ENCODE measurements at regions not wholly inside any gene's neighbourhood (a gene's known extent, or its start where the extent isn't known, plus 50 kb on each side); places are given as distances from the start of the nearest gene placed in this dataset.
"Not testable (repeated sequence)": the region's sequence is repeated elsewhere in the genome, so short reads cannot be mapped to it uniquely, and the experiment has no call there.

DNA sequence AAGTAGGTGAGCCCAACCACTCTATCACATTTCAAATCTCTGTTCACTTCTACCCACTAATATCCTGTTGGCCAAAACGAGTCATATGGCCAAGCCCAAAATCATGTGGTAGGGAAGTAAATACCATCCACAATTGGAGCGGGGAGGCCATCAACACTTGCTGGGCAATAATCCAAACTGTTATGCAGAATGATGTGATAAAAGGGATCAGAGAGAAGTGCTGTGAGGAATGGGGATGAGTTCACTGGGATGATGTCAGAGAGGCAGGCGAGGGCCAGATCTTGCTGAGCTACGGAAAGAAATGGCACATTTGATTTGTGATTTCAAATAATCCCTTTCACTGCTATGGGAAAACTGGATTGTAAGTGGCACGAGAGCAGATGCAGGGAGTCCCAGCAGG is 188.4 kb downstream of the NPIPA8 start:
- DNase-seq, result not testable (repeated sequence)

- DNase-seq, result not testable (repeated sequence)
Measured at GRCh38 chr16:18146601-18147142, 189.9 kb downstream of the NPIPA8 start.

GRCh38 chr16:18142066-18142465 is 194.5 kb downstream of the NPIPA8 start:
- DNase-seq, result not testable (repeated sequence)

GRCh38 chr16:18136288-18136687 is 200.2 kb downstream of the NPIPA8 start:
- DNase-seq, result not testable (repeated sequence)

DNA sequence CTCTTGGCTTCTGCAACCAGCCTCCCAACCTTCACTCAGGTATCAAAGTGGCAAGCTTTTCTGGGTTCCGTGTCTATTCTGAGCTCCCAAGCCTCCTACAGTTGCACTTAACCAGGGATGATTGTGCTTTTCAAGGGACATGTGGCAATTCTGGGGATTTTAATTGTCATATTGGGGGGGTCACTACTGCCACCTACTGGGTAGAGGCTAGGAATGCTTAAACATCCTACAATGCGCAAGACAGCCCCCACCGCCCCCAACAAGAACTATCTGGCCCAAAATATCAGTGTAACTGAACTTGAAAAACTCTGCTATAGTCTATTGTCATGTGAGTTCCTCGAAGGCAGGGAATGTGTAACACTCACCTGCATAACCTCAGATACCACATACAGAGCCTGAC is 201.5 kb downstream of the NPIPA8 start:
- DNase-seq, result not testable (repeated sequence)

GRCh38 chr16:18131587-18131986 is 204.9 kb downstream of the NPIPA8 start:
- DNase-seq, result not testable (repeated sequence)

DNA sequence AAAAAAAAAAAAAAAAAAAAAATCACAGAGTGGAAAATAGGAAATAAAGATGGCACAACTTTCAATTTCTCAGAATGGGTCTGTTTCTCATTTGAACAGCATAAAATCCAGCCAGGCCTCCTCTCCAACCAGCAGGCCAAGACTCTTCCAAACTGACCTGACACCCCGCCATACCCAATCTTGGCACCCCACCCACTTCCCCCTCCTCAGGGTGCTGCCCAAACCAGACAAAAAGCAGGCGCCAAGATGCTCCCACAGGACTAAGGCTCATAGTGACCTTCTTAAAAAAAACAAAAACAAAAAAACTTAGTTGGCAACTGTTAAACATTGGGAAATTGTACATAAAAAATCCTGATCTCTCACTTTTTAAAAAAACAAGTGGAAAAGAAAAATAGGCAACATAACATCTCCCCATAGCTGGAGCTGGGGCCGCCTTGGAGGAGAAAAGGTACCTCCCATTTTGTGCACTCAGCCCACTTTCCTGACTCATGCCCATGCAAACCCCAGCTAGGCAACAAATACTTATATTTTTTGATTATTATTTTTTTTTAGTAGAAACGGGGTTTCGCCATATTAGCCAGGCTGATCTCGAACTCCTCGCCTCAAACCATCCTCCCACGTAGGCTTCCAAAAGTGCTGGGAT is 205.9 kb downstream of the NPIPA8 start:
- not testable (repeated sequence) for DNase-seq

GRCh38 chr16:18127033-18127432 is 209.5 kb downstream of the NPIPA8 start:
- not testable (repeated sequence) for DNase-seq

DNA sequence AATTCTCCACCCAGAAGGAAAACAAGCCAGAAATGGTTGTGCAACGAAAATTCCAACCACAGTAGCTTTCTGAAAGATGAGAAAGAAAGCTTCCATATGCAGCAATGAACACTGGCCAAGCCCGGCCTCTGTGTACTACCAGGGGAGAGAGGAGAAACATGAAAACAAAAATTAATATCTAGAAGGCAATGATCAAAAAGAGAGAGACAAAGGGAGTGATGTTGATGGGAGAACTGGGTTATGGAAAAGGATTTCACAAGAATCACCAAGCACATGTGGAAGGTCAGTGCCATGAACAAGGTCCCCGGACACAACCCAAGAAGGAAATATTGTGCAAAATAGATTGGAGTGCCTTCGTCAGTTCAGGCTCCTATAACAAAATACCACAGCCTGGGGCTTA is 217.4 kb downstream of the NPIPA8 start:
- not testable (repeated sequence) for DNase-seq

DNA sequence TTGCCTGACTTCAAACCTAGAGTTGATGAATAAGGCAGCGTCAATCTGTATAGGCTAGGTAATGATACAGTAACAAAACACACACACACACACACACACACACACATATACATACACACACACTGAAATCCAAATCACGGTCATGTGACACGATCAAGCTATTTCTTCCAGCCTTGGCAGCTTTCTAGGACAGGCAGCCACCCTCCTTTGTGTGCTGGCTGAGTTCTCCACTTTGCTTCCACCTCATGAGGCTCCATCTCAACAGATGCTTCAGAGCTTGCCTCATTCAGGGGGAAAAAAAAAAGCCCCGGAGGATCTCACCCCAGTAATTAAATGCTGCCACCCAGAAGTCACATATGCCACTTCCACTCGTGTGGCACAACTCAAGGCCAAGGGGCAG is 217.9 kb downstream of the NPIPA8 start:
- not testable (repeated sequence) for DNase-seq

DNA sequence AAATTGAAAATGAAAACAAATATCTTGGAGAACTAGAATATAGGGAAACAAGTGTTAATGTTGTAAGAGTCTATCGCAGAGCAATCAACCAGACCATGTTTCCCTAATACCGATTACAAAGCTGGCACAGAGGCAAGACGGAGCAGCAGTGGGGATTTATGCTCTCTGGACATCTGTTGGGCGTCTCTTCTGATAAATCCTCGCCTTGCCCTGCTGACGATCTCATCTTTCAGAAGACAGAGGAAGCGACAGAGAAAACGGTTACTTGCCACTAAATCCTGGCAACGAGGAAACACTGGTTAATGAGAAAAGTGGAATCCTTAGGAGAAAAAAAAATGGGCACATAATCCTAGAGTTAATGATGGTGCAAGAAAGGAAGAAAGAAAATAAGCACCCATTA is 218.5 kb downstream of the NPIPA8 start:
- DNase-seq, result not testable (repeated sequence)

- DNase-seq, result not testable (repeated sequence)
Measured at GRCh38 chr16:18104412-18104811, 232.1 kb downstream of the NPIPA8 start.

DNA sequence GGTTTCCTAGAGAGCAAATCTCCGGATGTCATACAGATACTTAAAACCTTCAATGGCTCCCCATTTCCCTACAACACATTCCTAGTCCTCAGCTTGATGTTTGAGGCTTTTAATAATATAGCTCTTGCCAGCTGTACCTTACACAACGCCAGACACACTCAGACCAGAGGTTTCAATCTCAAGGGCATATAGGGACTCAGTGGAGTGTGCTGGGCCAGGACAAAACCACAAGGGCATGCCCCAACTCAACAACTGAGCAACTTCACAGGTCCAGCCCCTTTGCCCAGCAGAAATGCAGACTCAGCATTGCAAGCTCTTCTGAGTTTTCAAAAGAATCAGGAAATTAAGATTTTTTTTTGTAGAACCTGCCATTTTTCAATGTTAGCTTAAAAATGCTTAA is 235.5 kb downstream of the NPIPA8 start:
- DNase-seq, result not testable (repeated sequence)

GRCh38 chr16:18092605-18093004 is 243.9 kb downstream of the NPIPA8 start:
- DNase-seq, result not testable (repeated sequence)

- DNase-seq, result not testable (repeated sequence)
Measured at GRCh38 chr16:18080658-18081363, 255.7 kb downstream of the NPIPA8 start.

DNA sequence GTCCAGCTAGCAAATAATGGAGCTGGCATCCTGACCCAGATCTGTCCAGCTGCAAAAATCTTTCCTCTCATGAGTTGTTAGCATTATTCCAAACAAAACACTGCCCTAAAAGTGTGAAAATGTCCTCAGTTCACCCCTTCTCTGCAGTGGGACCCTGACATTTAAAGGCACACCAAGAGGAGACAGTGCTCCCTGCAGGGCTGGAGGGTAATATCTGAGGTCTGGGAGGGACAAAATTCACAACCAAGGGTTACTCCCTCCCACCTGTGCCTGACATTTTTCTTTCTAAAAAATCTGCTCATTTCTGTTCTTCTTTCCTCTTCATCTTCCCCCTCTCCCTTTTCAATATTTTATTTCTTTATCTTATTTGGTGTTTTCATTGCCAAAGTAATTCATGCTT is 258.6 kb downstream of the NPIPA8 start:
- DNase-seq, result not testable (repeated sequence)

GRCh38 chr16:18072161-18072560 is 264.4 kb downstream of the NPIPA8 start:
- no peak for DNase-seq

DNA sequence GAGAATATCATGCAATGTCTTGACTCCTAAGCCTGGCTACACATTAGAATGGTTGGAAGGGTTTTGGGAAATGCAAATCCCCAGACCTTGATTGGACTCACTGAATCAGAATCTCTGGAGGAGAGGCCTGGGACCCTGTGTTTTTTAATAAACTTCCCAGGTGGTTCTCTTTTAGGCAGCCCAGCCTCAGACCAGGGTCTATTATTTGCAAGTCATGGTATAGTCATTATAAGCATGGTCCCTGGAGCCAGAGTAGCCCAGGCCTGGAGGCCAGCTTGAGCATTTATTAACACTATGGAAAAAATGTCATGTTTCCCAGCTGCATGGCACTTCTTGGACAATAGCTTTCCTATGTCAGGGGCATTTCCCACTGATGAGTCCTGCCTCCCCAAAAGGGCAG is 266.9 kb downstream of the NPIPA8 start:
- no peak for DNase-seq

GRCh38 chr16:18068477-18068876 is 268.1 kb downstream of the NPIPA8 start:
- no peak for DNase-seq

GRCh38 chr16:18062713-18063112 is 273.8 kb downstream of the NPIPA8 start:
- DNase-seq, result no peak

- DNase-seq, result no peak
Measured at GRCh38 chr16:18060351-18060750, 276.2 kb downstream of the NPIPA8 start.

DNA sequence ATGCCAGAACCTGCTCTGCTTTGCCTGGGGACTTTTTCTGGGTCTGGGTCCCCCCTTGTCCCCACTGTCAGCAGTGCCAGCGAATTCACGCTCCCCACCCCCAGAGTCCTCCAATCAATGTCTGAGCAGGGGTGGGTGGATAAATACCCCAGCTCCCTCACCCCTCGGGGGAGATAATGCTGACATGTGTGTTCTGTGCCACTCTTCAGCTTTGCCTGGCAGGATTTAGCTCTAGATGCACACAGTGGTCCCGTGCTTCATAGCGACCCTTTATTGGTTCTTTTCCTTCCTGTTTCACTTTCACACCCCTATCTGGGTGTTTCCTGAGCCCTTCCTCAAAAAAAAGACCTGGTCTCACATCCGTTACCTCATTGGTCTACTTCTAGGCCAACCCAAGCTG is 277.0 kb downstream of the NPIPA8 start:
- no peak for DNase-seq

- no peak for DNase-seq
Measured at GRCh38 chr16:18059089-18059488, 277.4 kb downstream of the NPIPA8 start.

DNA sequence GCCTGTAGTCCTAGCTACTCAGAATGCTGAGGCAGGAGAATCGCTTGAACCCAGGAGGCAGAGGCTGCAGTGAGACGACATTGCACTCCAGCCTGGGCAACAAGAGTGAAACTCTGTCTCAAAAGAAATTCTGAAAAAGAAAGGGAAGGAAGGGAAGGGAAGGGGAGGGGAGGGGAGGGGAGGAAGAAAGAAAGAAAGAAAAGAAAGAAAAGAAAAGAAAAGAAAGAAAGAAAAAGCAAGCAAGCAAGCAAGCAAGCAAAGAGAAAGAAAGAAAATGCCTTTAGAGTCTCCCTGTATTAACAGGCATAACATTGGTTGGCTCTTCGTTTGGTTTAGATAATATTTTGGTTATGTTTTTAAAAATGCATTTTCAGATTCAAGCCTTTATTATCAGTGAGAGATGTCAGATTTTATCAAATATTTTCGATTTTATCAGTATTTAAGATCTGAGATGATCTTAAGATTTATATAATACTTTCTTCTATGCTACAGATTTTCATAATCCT is 281.1 kb downstream of the NPIPA8 start:
- no peak for DNase-seq

All from fibroblast of skin of back (primary cell).